ENCODE measurements at regions not wholly inside any gene's neighbourhood (a gene's known extent, or its start where the extent isn't known, plus 50 kb on each side); places are given as distances from the start of the nearest gene placed in this dataset.

DNA sequence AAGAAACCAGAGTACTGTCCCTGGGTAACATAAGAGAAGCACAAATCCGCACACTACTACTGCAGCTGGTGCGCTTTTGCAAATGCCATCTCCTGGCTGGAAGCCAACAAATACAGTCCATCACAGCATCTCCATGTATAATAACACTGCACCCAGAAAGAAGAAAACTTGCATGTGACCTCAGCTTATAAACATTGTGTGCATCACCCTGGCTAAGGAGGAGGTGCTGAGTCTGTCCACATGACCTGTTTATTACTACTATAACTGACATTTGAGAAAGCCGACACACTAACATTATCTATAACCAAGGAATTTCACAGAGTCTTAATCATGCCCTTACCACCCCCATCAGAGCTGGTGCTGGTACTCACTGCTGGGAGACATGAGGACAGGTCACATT, 516.8 kb downstream of the CFAP47 start:
- DNase-seq: no peak

DNA sequence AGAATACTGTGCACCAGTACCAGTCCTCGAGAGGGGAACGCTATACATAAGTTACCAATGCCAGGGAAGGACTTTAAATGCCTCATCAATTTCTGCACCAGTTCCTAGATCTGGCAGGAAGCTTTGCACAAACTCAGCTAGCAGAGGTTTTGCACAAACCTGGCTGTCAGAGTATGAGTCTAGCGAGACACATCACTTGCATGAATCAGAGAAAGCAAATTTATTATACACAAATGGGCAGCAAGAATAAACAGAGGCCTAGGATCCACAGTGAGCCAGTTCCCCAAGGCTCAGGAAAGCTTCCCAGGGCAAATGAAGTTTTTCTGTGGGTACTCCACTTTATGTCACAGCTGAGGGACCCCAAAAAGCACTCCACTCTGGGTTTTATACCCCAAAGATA, 523.5 kb downstream of the CFAP47 start:
- DNase-seq: no peak

DNA sequence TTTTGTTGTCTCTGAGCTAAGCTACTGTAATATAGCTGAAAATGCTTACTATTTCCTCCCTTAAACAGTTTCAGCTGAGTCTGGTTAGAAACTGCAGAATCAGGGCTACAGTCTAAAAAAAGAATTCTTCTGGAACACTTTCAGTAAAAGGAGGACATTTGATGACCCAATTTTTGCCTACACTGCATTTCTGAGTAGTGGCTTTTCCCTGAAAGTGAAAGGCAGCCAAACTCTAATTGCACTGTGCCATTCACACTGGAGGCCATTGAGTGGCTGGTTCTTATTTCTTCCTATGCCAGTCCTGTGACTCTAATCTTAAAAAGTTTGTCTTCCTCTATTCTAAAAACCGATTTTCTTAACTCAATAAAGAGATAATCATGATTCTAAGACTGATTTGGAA, 526.0 kb downstream of the CFAP47 start:
- no peak for DNase-seq

DNA sequence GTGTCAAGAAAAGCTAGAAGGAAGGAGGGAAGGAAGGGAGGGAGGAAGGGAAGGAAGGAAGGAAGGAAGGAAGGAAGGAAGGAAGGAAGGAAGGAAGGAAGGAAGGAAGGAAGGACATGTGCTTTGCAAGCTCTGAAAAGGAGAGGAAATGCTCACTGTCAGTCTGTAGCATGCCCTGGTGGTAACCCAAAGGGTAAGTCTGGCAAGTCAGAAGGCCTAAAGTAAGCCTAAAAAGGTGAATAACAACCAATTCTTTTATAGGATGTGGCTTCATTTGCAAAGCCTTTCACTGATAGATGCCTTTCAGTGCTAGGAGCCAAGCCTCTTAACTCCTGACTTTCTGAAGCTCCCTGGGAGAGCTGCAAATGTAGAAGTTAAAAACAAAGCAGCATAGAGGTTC, 542.6 kb downstream of the CFAP47 start:
- no peak for DNase-seq

DNA sequence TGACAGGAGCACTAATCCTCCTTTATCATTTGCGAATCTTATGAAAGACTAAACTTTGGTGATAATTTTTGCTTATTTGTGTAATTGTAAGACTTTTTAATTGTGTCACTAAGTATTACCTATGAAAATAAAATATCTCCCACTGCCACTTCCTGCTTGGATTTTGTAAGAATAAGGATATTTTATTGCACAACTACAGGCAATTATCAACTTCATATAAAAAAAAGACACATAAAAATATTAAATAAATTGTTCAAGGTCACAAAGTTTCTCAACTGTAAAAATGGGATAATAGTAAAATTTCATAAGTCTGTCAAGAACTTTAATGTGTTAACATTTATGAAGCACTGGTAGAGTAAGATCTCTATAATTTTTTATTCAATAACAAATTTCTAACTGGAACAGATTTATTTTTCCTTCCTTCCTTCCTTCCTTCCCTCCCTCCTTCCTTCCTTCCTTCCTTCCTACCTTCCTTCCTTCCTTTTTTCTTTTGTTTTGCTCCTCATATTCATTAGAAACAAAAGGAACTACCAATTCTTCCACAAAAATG, 527.6 kb upstream of the FAM47C start:
- no peak for DNase-seq

DNA sequence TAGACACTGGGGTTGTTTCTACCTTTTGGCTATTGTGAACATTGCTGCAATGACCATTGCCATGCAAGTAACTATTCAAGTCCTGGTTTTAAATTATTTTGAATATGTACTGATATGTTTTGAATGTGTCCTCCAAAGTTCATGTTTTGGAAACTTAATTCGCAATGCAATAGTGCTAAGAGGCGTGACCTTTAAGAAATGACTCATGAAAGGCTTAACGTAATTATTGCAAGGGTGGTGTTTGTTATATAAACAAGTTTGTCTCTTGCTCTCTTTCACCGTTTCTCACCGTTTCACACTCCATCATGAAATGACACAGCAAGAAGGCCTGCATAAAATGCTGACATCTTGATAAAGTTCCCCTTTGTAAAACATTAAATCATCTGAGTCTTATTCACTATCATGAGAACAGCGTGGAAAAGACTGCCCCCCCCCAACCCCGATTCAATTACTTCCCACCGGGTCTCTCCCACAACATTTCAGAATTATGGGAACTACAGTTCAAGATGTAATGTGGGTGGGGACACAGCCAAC, 506.9 kb upstream of the FAM47C start:
- no peak for DNase-seq

DNA sequence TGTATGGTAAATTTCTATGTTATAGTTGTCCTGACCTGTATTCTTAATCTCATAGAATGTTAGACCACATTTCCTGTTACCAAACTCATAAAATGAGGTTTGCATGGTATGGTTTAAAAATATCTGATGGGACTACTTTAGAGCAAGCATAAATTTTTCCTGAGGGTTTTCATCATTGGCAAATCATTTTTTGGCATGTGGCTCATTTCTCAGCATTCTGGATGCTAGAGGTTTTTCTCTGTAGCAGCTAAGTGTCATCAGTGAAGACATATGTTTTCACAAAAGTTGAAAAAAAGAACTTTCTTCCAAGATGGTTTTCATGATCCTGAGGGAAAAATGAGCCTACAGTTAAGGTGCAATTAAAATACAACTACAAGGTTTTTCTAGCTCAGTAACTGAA, 503.5 kb upstream of the FAM47C start:
- DNase-seq: no peak

- no peak for DNase-seq
These were observed 500.1 kb upstream of the FAM47C start for GRCh38 chrX:36508042-36508441.

- no peak for DNase-seq
These were observed 497.4 kb upstream of the FAM47C start for GRCh38 chrX:36510736-36511135.

DNA sequence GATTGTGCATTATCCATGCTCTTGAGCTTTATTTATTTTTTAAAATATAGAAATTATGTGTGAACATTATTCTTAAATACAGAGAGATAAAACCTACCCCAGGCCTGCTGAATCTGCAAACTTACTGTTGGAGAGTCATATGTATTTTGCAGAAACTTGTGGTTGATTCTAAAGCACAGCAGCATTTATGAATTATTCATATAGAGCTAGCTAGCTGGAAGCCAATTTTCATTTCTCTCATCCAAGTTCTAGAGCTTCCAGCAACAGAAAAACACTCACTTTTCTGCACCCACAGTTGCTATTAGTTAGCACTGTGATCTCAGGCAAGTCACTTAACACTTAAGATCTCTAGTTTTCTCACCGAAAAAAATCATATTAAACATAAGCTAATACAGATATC, 479.5 kb upstream of the FAM47C start:
- DNase-seq: no peak

DNA sequence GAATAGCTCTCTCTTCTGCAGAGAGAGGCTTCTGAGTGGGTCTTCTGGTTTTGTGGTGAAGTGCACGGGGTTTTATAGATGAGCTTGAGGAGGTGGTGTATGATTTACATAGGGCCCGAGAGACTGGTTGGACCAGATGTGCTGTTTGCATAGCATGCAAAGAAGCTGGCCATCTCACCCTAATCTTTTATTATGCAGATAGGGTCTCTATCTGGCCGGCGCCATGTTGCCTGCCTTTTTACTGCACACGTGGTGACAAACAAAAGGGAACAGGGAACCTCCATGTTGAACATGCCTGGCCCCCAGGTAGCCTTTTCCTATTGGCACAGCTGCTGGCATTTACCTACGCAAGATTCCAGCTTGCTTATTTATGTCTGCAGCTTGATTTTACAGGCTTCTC, 473.3 kb upstream of the FAM47C start:
- no peak for DNase-seq

GRCh38 chrX:36543499-36543898, 464.7 kb upstream of the FAM47C start:
- no peak for DNase-seq

DNA sequence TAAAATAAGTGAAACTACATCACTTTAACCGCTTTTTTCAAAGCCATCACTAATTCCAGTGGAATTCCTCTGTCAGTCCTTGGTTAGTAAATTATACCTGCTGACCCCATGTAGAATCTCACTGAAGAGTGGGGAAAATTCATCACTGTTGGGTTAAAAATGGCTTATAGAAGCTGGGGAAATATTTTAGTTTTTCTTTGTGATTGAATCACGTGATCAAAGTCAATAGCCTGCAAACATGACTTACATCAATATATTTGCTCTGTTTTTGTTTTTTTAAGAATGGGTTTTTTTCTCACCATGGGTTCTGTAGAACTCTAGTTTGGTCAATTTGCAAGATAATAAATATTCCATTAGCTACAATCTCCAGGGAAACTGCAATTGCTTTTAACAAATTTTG, 445.2 kb upstream of the FAM47C start:
- DNase-seq: no peak

- no peak for DNase-seq
These were observed 439.2 kb upstream of the FAM47C start for GRCh38 chrX:36568946-36569345.

- DNase-seq: no peak
These were observed 434.4 kb upstream of the FAM47C start for GRCh38 chrX:36573720-36574119.

DNA sequence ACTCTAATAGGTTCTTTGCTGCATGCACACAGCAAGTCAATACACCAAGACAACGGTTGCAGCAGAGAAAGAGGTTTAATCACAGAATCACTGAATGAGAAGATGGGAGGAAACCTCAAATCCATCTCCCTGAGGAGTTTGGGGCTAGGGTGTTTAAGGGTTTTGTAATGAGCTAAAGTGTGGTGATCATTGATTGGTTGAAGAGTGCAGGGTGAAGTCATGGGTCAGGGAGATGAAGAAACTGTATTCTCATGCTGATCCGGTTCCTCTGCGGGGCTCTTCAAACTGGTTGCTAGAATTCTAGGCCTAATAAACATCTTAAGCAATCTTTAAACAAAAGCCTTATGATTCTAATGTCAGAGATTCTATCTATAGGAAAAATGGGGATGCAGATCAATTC, 432.5 kb upstream of the FAM47C start:
- no peak for DNase-seq

- no peak for DNase-seq
These were observed 431.2 kb upstream of the FAM47C start for GRCh38 chrX:36577006-36577405.

- DNase-seq: no peak
These were observed 427.1 kb upstream of the FAM47C start for GRCh38 chrX:36581030-36581429.

- DNase-seq: no peak
These were observed 424.5 kb upstream of the FAM47C start for GRCh38 chrX:36583674-36584073.

DNA sequence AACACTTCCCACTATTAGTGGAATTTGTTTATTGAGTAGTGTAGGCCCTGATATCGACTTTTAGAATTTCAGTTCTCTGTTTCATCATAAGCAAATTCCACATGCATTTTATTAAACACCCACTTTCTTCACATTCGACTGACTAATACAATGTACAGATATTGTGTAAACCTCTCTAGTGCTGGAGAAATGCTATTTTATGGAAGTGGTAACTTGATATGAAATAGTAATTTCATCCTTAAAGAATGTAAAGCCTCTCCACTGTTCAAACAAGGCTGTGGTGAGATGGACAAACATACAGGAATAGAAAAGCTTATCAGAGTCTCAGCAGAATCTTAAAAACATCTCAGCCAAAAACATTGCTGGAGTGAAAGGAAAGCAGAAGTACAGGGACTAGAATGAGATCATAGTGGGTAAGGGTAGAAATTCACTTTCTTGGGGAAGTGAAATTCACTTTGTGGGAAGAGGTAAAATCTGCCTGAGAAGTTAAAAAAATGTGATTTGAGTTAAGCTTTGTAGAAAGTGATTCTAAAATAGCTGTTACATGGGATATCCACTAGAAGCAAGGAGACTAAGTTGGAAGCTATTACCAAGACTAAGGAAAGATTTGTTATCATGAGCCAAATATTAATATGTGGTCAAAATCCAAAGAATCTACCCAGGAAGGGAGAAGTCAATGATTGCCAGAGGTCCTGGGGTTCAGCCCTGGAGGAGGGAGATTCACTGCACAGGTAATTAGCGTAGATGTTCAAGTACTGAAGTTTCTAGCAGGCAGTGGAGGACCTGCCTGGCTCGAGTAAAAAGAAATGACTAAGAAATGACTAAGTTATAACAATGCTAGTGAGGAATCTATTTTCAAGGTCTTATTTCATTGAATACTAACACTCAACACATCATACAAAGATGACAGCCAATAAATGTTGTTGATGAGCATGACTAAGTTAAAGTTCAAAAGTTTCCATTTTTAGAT, 398.3 kb upstream of the FAM47C start:
- DNase-seq: no peak

DNA sequence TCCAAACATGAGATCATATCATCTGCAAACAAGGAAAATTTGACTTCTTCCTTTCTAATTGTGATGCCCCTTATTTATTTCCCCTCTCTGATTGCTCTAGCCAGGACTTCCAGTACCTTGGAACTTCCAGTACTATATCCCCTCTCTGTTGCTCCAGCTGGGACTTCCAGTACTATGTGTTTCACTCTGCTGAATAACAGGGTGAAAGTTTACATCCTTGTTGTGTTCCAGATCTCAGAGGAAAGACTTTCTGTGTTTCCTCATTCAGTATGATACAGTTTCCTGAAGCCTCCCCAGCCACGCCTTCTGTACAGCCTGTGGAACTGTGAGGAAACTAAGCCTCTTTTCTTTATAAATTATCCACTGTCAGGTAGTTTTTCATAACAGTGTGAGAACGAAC, 381.3 kb upstream of the FAM47C start:
- no peak for DNase-seq

- DNase-seq: no peak
These were observed 367.9 kb upstream of the FAM47C start for GRCh38 chrX:36640232-36640631.

- DNase-seq: no peak
These were observed 366.1 kb upstream of the FAM47C start for GRCh38 chrX:36642052-36642451.

GRCh38 chrX:36650622-36651021, 357.5 kb upstream of the FAM47C start:
- DNase-seq: no peak
